ENCODE measurements at regions not wholly inside any gene's neighbourhood (a gene's known extent, or its start where the extent isn't known, plus 50 kb on each side); places are given as distances from the start of the nearest gene placed in this dataset.

- no peaks in the 10 kb centered on the region for H3K36me3 ChIP-seq
- no peaks in the 10 kb centered on the region for H3K9me3 ChIP-seq
- no peaks in the 10 kb centered on the region for H3K27me3 ChIP-seq
- no peak for DNase-seq
- H3K4me1 ChIP-seq = no peaks in the 10 kb centered on the region
- H3K27ac ChIP-seq = no peak overlapping the region
- no peak for TF ChIP-seq CTCF (IDR thresholded peaks at IDR 0.05)
- TF ChIP-seq POLR2A (IDR thresholded peaks at IDR 0.05) = no peak
- H3K4me3 ChIP-seq = no peak overlapping the region
These were observed 485.3 kb upstream of the BTBD3 start for GRCh38 chr20:11432407-11432806.

GRCh38 chr20:11436113-11436905 lies 481.4 kb upstream of the BTBD3 start:
- no peak overlapping the region for H3K4me3 ChIP-seq
- TF ChIP-seq POLR2A (IDR thresholded peaks at IDR 0.05) (no peak), CTCF (IDR thresholded peaks at IDR 0.05) (no peak)
- no peak for DNase-seq
- H3K9me3 ChIP-seq = no peaks in the 10 kb centered on the region
- no peaks in the 10 kb centered on the region for H3K4me1 ChIP-seq
- no peaks in the 10 kb centered on the region for H3K27me3 ChIP-seq
- H3K27ac ChIP-seq = no peak overlapping the region
- no peaks in the 10 kb centered on the region for H3K36me3 ChIP-seq

DNA sequence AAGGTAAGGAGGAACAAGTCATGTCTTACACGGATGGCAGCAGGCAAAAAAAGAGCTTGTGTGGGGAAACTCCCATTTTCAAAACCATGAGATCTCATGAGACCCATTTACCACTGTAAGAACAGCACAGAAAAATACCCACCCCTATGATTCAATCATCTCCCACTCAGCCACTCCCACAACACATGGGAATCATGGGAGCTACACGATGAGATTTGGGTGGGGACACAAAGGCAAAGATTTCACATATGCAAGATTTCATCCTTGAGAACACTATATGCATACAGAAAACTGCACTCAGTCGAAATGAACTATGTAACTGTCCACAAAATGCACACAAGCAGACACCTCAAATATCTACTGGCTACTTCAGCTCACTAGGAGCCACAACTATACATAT lies 480.6 kb upstream of the BTBD3 start:
- H3K27me3 ChIP-seq = no peaks in the 10 kb centered on the region
- H3K9me3 ChIP-seq = no peaks in the 10 kb centered on the region
- TF ChIP-seq CTCF (IDR thresholded peaks at IDR 0.05) = no peak
- no peak for TF ChIP-seq POLR2A (IDR thresholded peaks at IDR 0.05)

GRCh38 chr20:11437611-11438380 lies 479.9 kb upstream of the BTBD3 start:
- H3K4me1 ChIP-seq = no peaks in the 10 kb centered on the region
- DNase-seq = no peak
- H3K27ac ChIP-seq = no peak overlapping the region
- H3K27me3 ChIP-seq = no peaks in the 10 kb centered on the region
- no peaks in the 10 kb centered on the region for H3K36me3 ChIP-seq
- no peaks in the 10 kb centered on the region for H3K9me3 ChIP-seq
- TF ChIP-seq CTCF (IDR thresholded peaks at IDR 0.05) (no peak), POLR2A (IDR thresholded peaks at IDR 0.05) (no peak)
- H3K4me3 ChIP-seq = no peak overlapping the region

More for the DNA sequence above, 480.6 kb upstream of the BTBD3 start:
- Histone ChIP-seq H3K4me3 (no peak overlapping the region), H3K4me1 (no peaks in the 10 kb centered on the region), H3K27ac (no peak overlapping the region), H3K36me3 (no peaks in the 10 kb centered on the region)
- DNase-seq = no peak

DNA sequence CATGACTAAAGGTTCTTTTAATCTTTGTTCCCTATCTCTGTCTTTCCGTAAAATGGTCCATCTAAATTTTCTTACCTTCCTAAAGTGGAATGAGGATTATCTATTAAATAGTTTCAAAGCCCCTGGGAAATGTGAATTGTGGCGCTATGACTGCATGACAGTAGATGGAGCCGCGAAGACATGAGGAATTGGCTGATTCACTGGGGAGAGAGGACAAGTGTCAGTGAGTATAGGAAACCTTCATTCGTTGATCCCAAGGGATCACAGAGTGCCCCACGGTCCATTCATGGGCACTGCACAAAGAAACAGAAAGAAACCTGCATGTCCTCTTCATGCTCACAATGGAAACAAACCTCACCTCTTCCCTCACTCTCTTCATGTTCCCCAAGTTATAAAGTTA lies 479.3 kb upstream of the BTBD3 start:
- TF ChIP-seq CTCF (IDR thresholded peaks at IDR 0.05) (no peak), POLR2A (IDR thresholded peaks at IDR 0.05) (no peak)
- Histone ChIP-seq H3K4me3 (no peak overlapping the region), H3K36me3 (no peaks in the 10 kb centered on the region), H3K9me3 (no peaks in the 10 kb centered on the region), H3K4me1 (no peaks in the 10 kb centered on the region), H3K27ac (no peak overlapping the region), H3K27me3 (no peaks in the 10 kb centered on the region)
- DNase-seq = no peak

All from Peyer's patch (tissue), 4 donors.